Hematopoietic multipotent progenitor cell treated with erythropoietin and hydrocortisone succinate and interleukin-3 and kit ligand, for 8 days (in vitro differentiated cells): ENCODE measurements at regions not wholly inside any gene's neighbourhood (a gene's known extent, or its start where the extent isn't known, plus 50 kb on each side); places are given as distances from the start of the nearest gene placed in this dataset.
"Not testable (repeated sequence)": the region's sequence is repeated elsewhere in the genome, so short reads cannot be mapped to it uniquely, and the experiment has no call there.

ENCODE experiments used
- DNase-seq: peaks from one replicate; pipeline ENCODE4 v3.0.0-alpha.2; 2015

DNA sequence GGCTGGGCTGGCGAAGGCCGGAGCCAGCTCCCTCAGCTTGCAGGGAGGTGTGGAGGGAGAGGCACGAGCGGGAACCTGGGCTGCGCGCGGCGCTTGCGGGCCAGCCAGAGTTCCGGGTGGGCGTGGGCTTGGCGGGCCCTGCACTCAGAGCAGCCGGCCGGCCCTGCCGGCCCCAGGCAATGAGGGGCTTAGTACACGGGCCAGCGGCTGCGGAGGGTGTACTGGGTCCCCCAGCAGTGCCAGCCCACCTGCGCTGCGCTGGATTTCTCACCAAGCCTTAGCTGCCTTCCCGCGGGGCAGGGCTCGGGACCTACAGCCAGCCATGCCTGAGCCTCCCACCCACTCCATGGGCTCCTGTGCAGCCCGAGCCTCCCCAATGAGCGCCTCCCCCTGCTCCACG lies 1021.4 kb downstream of the PLA2G4A start:
- DNase-seq: not testable (repeated sequence)

DNA sequence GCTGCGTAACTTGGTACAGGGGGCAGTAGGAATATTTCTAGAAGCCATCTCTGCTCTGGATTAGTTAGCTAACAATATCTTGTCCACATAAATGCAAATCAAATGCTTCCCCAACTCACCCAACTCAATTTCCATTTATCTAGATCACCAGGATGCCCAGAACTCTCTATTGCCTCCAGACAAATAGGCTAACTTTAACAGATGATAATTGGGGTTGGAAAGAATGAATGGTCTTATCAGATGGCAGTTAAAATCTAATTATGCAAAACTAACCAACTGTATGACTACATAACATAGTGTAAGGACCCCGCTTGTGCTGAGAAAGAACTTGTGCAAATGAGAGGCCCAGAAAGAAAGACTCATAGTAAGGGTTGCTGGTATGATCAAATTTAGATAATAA lies 1024.8 kb downstream of the PLA2G4A start:
- no peak for DNase-seq

DNA sequence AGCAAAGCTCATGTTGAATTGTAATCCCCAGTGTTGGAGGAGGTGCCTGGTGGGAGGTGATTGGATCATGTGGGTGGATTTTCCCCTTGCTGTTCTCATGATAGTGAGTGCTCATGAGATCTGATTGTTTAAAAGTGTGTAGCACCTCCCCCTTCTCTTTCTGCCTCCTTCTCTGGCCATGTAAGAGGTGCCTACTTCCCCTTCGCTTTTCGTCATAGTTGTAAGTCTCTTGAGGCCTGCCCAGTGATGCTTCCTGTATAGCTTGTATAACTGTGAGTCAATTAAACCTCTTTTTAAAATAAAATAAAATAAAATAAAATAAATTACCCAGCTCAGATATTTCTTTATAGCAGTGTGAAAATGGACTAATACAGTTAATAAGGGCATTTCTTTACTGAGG lies 1025.7 kb downstream of the PLA2G4A start:
- no peak for DNase-seq

DNA sequence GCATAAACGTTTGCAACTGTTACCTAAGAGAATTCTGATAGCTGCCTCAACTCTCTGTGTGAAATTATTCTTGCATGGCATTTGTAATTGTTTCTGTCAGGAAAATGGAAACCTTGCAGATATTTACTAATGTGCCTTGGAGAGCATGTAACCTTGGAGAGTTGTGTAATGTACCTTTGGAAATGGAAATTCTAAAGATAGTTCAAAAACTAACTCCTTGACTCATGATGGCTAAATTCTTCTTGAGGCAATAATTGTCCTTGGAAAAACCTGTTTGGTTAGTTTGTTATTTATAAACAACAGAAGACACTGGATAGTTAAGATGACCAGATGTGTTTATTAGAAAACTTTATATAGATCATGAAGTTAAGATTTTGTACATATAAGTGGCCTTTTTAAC lies 1033.8 kb downstream of the PLA2G4A start:
- no peak for DNase-seq

DNA sequence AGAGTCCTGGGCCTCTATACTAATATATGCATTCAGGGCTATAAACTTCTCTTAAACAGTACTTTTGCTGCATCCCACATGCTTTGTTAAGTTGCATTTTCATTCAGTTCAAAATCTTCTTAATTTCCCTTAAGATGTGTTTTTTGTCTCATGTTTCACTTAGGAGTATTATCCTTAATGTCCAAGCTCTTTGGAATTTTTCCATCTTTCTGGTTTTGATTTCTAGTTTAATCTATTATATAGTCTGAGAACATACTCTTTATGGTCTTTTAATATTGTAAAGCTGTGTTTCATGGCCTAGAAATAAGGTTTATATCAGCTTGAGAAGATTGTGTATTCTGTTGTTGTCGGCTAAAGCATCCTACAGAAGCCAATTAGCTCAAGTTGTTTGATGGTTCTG lies 1041.8 kb downstream of the PLA2G4A start:
- no peak for DNase-seq

DNA sequence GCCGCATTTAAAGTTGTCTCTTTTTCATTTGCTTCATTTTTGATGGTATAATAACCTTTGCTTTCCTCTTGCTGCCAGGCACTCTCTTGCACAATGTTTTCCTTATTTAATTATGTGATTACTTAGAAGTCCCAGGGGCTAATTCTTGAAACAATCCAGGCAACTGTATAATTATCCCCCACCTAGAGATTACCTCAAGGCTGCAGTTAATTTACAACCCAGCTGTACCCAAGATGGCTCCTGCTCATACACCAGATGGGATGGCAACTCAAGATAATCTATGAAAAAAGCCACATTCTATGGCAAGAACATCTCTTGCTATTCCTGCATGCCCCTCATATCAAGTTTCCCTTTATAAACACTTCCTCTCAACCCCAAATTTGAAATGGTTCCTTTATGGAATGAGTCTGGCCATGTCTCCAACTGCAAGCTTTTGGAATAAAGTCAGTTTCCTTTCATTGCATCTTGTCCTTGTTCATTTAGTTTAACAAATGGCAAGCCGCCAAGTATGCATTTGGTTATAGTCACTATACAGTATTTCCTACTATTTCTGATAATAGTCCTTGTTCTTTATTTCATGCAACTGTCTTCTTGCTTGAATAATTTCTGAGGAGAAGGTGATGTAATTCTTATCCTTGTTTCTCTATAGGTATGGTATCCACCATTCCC lies 1042.6 kb downstream of the PLA2G4A start:
- no peak for DNase-seq

DNA sequence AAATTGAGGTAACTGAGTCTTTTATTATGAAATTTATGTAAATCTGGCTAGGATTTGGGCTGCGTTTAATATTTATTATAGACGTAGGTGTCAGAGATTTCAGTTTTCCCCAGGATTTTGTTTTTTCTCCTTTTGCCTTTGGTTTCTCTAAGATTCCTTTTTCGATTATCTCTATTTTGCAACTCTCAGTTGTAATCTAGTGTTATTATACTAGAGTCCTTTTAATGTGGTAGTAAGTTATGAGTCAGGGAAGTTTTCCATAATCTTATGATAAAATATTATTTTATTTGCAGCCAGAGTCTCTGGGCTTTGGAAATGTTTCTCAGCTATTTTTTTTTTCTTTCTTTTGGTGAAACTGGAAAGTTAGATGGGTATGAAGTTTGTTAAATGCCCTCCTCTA lies 1043.8 kb downstream of the PLA2G4A start:
- no peak for DNase-seq

DNA sequence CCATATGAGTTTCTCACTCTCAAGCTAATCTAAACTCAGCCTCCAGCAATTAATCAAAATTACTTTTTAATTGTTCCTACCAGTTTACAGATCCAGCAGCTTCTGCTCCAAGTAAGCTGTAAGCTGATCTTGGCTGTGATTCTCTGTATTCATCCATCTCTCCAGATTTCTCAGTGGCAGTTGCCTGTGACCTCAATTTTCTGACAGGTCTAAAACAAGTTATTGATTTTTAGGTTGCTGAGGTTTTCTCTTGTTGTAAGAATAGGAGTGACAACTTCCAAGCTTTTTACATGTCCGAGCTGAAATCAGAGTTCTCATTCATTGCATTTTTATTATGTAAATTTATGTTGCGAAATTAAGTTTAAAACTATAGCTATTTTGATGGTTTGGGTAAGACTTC lies 1044.4 kb downstream of the PLA2G4A start:
- no peak for DNase-seq

DNA sequence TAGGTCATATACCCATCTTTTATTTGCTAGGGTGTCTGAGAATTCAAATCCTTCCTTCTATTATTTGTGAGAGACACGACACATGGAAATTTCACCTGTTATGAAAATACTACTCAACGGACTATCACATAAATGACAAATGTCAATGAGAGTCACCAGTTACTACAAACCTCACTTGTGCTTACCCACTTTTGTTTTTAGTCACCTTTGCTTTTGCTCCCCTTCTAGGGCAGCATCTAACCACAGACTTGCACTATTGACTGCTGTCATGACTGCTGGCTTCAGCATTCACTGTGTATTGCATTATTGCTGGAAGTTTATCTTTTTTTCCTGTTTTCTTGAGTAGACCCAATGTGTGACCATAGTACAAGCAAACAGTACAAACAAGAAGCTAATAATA lies 1048.0 kb downstream of the PLA2G4A start:
- no peak for DNase-seq

DNA sequence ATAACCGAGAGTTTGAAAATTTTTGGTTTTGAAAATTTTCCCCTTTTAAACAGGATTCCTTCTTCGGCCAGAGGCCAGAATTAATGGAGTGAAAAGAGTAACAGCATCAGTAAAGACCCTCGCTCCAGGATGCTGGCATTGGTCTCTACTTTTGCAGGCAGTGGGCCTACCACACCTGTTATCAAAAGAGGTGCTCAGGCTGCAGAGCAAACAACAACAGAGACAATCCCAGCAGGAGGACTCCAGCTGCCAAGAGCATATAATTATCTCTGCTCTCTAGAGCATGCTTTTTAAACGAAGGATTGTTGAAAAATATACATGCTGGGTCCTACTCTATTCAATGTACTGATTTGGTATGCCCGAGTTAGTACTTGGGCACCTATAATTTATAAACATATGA lies 1048.5 kb downstream of the PLA2G4A start:
- no peak for DNase-seq

DNA sequence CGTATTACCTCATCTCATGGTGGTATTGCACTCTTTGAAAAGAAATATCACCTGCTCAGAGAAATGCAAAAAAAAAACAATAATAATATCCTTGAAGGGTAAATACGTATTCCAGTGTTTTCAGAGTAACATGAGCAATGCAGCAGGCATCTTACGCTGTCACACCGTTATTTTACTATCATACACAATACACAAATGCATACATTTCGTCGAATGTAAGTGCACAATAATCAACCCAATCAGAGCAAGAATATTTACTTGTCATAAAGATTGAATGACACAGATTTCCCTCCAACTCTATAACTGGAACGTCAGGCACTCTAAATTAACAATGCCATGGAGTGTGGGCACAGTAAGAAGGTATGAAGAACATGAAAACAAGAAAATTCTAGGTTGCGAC lies 1050.1 kb downstream of the PLA2G4A start:
- DNase-seq: no peak

DNA sequence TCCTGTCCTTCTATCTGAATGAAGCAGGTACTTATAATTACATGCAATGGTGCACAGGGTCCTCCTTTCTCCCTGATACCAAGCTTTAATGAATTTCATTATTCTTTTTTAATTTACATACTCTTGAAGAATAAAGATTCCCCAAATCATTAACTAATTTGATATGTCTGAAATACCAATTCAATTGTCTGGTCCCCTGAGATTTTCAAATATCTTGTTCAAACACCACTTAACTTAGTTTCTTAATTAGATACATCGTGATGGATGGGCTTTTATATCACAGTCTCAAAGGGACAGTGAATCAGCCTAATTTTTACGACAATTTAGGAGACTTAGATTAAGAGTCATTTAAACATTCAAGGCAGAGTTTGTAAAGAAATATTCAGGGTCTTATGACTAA lies 1054.6 kb downstream of the PLA2G4A start:
- DNase-seq: no peak

DNA sequence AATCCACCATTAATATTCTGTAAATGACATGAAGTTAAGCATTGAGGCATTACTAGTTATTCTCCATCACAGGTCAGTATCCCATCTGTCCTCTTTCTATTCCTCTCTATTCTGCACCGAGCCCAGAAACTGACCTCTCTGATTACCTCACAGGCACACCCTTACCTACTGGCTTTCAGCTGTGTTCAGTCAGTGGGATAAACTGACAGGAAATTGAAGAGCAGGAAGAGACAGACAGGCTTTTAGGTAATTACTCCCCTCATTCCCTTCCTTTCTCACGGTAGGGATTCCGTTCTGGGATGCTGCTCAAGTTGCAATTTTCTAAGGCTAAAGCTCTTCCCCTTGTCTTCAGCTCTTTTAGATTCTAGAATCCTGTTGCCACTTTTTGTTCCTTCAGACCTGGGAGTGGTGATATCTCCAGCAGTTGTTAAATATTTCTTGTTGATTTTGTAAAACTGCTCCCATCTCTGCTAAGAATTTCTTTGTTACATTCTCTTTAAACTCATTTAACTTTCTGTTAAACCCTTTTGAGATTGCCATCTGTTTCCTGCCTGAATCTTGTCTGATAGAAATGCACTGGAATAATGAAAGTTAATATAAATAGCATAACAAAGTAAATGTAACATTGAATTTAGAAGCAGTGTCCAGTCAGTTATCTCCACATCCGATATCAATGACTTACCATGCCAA lies 1063.4 kb downstream of the PLA2G4A start:
- DNase-seq: no peak

DNA sequence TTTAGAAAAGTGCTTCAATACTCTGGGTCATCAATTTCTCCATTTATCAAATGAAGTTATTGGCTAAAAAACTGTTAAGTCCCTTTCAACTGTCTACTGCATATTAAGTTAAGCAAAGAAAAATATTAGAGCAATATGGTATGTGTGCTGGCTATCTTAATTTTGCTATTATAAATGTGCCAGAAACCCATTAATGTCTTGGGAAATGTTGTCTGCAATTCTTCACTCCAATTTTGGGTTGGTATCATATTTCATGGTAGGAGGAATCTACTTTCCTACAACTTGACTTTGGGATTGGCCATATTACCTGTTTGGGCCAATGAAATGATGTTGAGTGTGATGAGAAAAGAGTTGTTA lies 1063.9 kb downstream of the PLA2G4A start:
- no peak for DNase-seq

DNA sequence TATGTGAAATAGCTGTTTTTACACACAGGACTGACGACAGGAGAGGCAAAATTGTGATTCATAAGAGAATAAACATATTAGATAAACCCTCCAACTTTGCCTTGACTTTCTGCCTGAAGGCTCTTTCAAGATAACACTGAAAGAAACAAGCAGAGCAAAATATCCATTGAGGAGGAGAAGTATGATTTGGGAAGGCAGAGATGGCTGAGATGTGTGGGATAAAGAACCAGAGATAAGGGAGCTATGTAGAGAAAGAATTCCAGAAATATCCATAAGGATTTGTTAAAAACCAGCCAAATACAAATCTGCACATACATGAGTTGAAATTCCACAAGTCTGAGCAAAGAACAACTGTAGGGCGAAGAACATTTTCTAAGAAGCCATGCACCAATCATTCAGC lies 1064.7 kb downstream of the PLA2G4A start:
- no peak for DNase-seq

DNA sequence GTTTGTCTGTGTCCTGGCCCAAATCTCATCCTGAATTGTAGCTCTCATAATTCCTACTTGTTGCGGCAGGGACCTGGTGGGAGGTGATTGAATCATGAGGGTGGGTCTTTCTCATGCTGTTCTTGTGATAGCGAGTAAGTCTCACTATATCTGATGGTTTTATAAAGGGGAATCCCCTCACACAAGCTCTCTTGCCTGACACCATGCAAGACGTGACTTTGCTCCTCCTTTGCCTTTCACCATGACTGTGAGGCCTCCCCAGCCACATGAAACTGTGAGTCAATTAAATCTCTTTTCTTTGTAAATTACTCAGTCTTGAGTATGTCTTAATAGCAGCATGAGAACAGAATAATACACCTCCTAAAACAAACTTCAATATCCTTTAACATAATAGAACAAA lies 1065.6 kb downstream of the PLA2G4A start:
- no peak for DNase-seq

DNA sequence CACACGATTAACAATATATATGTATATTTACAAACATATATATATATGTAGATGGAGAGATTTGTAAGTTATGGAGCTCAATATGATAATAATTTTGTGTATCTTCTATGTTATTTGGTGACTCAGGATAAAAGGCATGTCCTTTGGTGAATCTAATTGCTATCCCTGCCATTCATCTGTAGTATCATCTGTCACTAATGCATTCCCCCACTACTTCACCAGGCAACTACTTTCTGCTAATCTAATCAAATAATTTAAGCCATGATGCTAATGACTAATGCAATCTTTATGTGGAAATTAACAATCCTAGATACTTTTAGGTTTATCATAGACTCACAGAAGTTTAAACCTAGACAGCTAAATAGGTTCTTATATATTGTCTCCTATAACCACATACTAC lies 1074.5 kb downstream of the PLA2G4A start:
- DNase-seq: no peak

DNA sequence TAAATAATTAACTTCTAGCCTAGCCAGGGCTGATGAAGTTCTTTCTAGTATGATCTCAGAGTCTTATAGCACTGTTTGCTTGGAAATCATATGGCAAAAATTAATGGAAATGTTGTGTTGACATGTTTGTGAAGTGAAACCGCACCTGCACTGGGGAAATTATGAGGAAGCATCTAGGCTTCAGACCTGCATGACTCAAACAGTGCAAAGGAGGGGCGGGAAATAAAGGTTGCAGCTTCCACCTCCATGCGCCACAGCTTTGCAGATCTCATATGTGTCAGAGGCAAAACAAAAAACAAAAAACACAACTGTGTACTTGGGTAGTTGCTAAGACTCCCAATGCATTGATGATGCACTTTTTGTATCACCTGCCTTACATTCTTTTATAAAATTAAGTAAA lies 1080.6 kb downstream of the PLA2G4A start:
- no peak for DNase-seq

DNA sequence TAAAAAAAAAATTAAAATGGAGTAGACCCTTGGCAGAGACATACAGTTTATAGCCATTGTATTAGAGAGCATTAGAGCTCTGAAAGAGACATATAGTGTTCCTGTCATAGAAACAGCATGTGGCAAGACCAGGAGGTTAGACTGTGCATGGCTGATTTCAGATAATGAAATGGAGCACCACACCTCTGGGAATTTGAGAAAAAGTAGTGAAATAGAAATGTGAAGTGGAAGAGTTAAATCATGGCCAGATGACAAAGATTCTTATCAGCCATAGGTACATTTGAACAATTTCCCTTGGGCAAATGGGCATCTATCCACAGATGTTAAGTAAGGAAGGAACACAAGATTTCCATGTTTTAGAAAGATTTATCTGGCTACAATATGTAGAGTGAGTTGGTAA lies 1083.1 kb downstream of the PLA2G4A start:
- DNase-seq: no peak

DNA sequence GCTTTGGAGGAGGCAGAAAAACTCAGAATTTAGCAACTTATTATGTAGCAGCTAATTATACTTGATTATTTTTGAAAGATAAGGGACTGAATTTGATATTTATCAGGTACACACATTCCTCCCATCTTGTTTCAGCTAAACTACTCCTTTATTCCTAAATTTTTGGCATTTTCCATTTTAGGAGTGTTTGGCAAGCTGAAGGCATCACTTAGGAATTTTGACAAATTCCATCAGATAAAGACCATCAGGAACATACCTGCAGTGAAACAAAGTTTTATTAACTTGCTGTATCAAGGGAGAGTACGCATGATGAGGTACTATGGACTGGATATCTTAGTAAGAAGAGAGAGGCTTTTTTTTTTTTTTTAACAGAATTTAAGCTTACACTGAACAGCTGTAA lies 1092.2 kb downstream of the PLA2G4A start:
- no peak for DNase-seq

DNA sequence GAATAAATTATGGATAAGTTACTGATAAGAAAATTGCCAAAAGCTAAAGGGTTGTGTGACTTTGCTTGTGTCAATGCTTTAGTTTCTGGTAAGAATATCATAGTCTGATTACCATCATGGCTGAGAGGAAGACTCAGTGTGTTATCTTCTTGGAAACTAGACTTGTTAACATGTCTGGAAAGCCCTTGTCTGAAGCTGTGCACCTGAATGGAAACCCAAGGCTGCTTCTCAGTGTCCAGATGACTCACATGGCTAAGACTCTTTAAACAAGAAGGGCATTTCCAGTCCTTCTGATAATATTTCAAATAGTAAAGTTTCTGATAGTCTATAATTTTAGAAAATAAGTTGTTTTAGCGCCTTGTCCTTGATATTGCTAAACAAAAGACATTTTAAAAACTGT lies 1092.7 kb downstream of the PLA2G4A start:
- no peak for DNase-seq

DNA sequence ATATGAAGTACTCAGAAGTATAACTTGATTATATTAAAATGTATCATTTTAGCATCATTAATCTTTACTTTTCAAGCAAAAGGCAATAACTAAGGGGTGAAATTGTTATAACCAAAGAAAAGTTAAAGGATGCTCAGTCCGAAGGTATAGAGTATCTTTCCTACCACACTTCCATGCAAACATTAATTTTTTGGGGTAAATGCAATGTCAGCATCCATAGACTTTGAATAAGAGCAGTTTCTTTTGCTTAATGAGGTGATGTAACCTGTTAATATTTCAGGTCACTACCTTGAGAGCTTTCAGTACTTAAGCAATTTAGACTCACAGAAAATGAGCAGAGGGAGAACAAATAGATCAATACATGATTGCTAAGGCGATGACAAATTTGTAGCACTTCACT lies 1093.5 kb downstream of the PLA2G4A start:
- no peak for DNase-seq

DNA sequence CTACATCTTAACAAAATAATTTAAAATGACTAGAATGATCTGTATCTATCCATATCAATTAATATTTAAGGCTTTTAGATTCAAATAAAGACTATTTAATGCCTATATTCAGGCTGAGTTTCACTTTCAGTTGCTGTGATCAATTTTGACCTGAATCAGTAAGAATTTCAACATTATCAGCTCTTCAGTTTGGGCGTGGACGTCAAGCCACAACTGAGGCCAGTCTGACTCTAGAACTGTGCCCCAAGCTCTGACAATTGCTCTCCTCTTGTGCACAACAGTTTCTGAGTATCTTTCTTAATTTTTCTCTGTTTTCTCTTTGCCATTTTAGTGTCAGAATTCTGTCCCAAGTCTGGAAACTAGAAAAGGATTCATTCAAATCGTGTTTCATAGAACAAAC lies 1095.5 kb downstream of the PLA2G4A start:
- no peak for DNase-seq

DNA sequence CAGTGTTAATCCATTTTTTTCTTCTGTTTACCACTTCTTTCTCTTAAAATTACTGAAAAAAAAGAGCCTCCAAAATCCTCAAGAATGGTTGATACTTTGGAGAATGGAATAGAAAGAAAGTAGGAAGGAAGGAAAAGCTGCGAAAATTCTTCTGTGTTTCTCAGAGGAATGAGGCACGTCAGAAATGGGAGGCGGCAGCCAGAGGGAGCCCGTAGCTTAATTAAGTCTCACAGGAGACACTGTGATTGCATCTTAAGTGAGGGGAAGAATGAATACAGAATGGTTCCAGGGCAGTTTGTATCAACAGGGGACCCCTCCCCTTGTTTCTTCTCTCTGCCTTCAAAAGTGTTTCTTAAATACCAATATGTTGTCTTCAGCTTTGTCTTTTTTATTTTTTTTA lies 1099.5 kb downstream of the PLA2G4A start:
- DNase-seq: no peak

DNA sequence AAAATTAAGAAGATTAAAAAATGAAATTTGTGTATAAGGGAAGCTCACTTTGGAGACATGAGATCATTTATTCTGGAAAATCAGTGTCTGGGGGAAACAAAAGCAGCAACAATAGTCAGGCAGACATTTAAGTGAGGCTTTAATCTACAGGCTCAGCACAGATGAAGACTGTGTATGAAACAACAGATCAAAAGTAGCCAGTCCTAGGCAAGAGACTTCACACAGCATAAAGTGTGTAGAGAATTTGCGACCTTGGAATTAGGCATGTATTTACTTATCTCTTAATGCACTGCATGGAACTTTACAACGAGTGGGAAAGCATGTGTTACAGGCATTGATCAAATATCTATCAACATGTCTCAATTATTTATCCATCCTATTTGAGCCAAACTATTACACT lies 1099.9 kb downstream of the PLA2G4A start:
- no peak for DNase-seq
